Liver (tissue), 8 donors: ENCODE measurements at regions not wholly inside any gene's neighbourhood (a gene's known extent, or its start where the extent isn't known, plus 50 kb on each side); places are given as distances from the start of the nearest gene placed in this dataset.
A peak's percentile ranks its signal among the peaks of the same experiment; 100 is the strongest.

ENCODE experiments used
- DNase-seq: peaks from one replicate; pipeline ENCODE4 v3.0.0-alpha.2; 2017; ENCODE audit warnings: low spot score
- H3K27ac ChIP-seq, 2 donors: one replicate each; pipeline ENCODE4 v1.7.0; 2013; ENCODE audit warnings: inconsistent platforms in 2 of 2, low read length in 2 of 2, control low read depth in 1 of 2, low read depth in 1 of 2, mild to moderate bottlenecking in 1 of 2
- H3K27me3 ChIP-seq, 4 donors: one replicate each; pipeline versions ENCODE4 v1.6.1 to v1.7.0; 2013; ENCODE audit warnings: low read length in 3 of 4, inconsistent platforms in 1 of 4, mild to moderate bottlenecking in 1 of 4, moderate library complexity in 1 of 4; ENCODE audit not compliant: control insufficient read depth in 4 of 4, insufficient read depth in 4 of 4
- H3K36me3 ChIP-seq, 4 donors: one replicate each; pipeline versions ENCODE4 v1.6.1 to v1.7.0; 2013; ENCODE audit warnings: low read length in 3 of 4, mild to moderate bottlenecking in 3 of 4, low read depth in 1 of 4, moderate library complexity in 1 of 4; ENCODE audit not compliant: control insufficient read depth in 4 of 4, insufficient read depth in 3 of 4
- H3K4me1 ChIP-seq, 4 donors: one replicate each; pipeline versions ENCODE4 v1.6.1 to v1.7.0; 2013; ENCODE audit warnings: low read length in 3 of 4, mild to moderate bottlenecking in 3 of 4, moderate library complexity in 1 of 4; ENCODE audit not compliant: control insufficient read depth in 4 of 4, insufficient read depth in 4 of 4
- H3K4me3 ChIP-seq, 3 donors: one replicate each; pipeline versions ENCODE4 v1.6.1 to v1.7.0; 2013; ENCODE audit warnings: low read length in 3 of 3, control low read depth in 1 of 3, low read depth in 1 of 3, mild to moderate bottlenecking in 1 of 3
- H3K9ac ChIP-seq, 2 donors: one replicate each; pipeline ENCODE4 v1.7.0; 2013; ENCODE audit warnings: low read length in 2 of 2, mild to moderate bottlenecking in 2 of 2, moderate library complexity in 2 of 2, control low read depth in 1 of 2, low read depth in 1 of 2
- H3K9me3 ChIP-seq, 4 donors: one replicate each; pipeline versions ENCODE4 v1.6.1 to v1.7.0; 2013; ENCODE audit warnings: low read length in 3 of 4; ENCODE audit not compliant: control insufficient read depth in 4 of 4
- FOXA1 ChIP-seq: IDR thresholded peaks from 2 replicates; pipeline ENCODE4 v1.6.1; 2016; ENCODE audit warnings: antibody characterized with exemption
- FOXA2 ChIP-seq: IDR thresholded peaks from 2 replicates; pipeline ENCODE4 v1.6.1; 2016; ENCODE audit warnings: antibody characterized with exemption
- GABPA ChIP-seq, 2 donors: IDR thresholded peaks in 1 of 2; conservative IDR thresholded peaks in 1 of 2; 2 replicates each; pipeline ENCODE4 v1.6.1; 2016; ENCODE audit warnings: antibody characterized with exemption in 2 of 2, mild to moderate bottlenecking in 1 of 2, moderate library complexity in 1 of 2
- HNF4A ChIP-seq, 2 donors: conservative IDR thresholded peaks; 2 replicates each; pipeline ENCODE4 v1.6.1; 2016; ENCODE audit warnings: antibody characterized with exemption in 2 of 2, mild to moderate bottlenecking in 2 of 2
- JUND ChIP-seq, 2 donors: IDR thresholded peaks; 2 replicates each; pipeline ENCODE4 v1.6.1; 2016; ENCODE audit warnings: antibody characterized with exemption in 2 of 2
- NR2F2 ChIP-seq: IDR thresholded peaks from 2 replicates; pipeline ENCODE4 v1.6.1; 2016; ENCODE audit warnings: antibody characterized with exemption
- RAD21 ChIP-seq, 2 donors: IDR thresholded peaks; 2 replicates each; pipeline ENCODE4 v1.6.1; 2016; ENCODE audit warnings: antibody characterized with exemption in 2 of 2, mild to moderate bottlenecking in 2 of 2
- RXRA ChIP-seq, 2 donors: IDR thresholded peaks; 2 replicates each; pipeline ENCODE4 v1.6.1; 2017 to 2018; ENCODE audit warnings: antibody characterized with exemption in 2 of 2, mild to moderate bottlenecking in 1 of 2
- SP1 ChIP-seq: IDR thresholded peaks from 2 replicates; pipeline ENCODE4 v1.6.1; 2018; ENCODE audit warnings: antibody characterized with exemption, mild to moderate bottlenecking
- TAF1 ChIP-seq: conservative IDR thresholded peaks from 2 replicates; pipeline ENCODE4 v1.6.1; 2016; ENCODE audit warnings: antibody characterized with exemption, mild to moderate bottlenecking
- YY1 ChIP-seq: IDR thresholded peaks from 2 replicates; pipeline ENCODE4 v1.6.1; 2016; ENCODE audit warnings: antibody characterized with exemption, mild to moderate bottlenecking
- WGBS: extraction: QIAGEN DNeasy Blood & Tissue Kit; methylation state at CpG from one replicate; pipeline ENCODE4 v1.1.7; 2013; 5-methylcytosine and 5-hydroxymethylcytosine counted together
- TF ChIP-seq, protein P1 (sequence below): fragments of 150-350 bp; IDR thresholded peaks from 2 replicates; pipeline ENCODE4 v1.5.1; 2017; ENCODE audit warnings: improper control_type of control experiment, low read depth, low read length; ENCODE audit not compliant: missing input control
- TF ChIP-seq, protein P2 (sequence below): IDR thresholded peaks from 2 replicates; pipeline ENCODE4 v1.6.1; 2016; ENCODE audit warnings: antibody characterized with exemption
- TF ChIP-seq, protein P3 (sequence below): IDR thresholded peaks from 2 replicates; pipeline ENCODE4 v1.6.1; 2016; ENCODE audit warnings: antibody characterized with exemption, mild to moderate bottlenecking
- TF ChIP-seq, protein P4 (sequence below): IDR thresholded peaks from 2 replicates; pipeline ENCODE4 v1.6.1; 2016; ENCODE audit warnings: antibody characterized with exemption
- TF ChIP-seq, protein P5 (sequence below): IDR thresholded peaks from 2 replicates; pipeline ENCODE4 v1.6.1; 2016; ENCODE audit warnings: antibody characterized with exemption
- donor health status: healthy.
- donor health status: healthy.
- donor health status: healthy.
- donor health status: healthy.
- donor health status: healthy.

DNA sequence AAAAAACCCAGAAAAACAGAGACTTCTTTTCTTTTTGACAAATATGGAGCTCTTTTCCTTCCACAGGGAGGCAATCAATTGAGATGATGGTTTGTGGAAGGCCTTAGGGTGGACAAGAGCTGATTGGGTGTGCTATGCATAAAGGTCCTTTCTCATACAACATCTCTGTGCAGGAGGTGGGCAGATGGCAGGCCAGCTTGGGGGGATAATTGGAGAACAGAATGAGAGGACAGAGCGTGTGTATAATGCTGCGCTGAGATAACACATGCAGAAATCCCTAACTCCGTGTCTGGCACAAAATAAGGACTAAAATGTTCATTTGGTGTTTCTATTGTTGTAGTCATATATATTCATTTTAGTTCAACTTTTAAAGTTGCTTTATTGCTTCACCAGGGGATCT lies 159.0 kb upstream of the MEF2C start:
- TF ChIP-seq JUND (IDR thresholded peaks at IDR 0.05) (no peak), HNF4A (conservative IDR thresholded peaks at IDR 0.05) (no peak), FOXA2 (no peak), RAD21 (IDR thresholded peaks at IDR 0.05) (no peak), NR2F2 (no peak), TAF1 (no peak), FOXA1 (no peak), SP1 (no peak), YY1 (no peak), RXRA (IDR thresholded peaks at IDR 0.05) (no peak), GABPA (IDR thresholded peaks at IDR 0.05 in 1 of 2, conservative IDR thresholded peaks at IDR 0.05 in 1 of 2) (no peak)
- TF ChIP-seq, protein P1, sequence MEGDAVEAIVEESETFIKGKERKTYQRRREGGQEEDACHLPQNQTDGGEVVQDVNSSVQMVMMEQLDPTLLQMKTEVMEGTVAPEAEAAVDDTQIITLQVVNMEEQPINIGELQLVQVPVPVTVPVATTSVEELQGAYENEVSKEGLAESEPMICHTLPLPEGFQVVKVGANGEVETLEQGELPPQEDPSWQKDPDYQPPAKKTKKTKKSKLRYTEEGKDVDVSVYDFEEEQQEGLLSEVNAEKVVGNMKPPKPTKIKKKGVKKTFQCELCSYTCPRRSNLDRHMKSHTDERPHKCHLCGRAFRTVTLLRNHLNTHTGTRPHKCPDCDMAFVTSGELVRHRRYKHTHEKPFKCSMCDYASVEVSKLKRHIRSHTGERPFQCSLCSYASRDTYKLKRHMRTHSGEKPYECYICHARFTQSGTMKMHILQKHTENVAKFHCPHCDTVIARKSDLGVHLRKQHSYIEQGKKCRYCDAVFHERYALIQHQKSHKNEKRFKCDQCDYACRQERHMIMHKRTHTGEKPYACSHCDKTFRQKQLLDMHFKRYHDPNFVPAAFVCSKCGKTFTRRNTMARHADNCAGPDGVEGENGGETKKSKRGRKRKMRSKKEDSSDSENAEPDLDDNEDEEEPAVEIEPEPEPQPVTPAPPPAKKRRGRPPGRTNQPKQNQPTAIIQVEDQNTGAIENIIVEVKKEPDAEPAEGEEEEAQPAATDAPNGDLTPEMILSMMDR: no peak
- TF ChIP-seq, protein P2, sequence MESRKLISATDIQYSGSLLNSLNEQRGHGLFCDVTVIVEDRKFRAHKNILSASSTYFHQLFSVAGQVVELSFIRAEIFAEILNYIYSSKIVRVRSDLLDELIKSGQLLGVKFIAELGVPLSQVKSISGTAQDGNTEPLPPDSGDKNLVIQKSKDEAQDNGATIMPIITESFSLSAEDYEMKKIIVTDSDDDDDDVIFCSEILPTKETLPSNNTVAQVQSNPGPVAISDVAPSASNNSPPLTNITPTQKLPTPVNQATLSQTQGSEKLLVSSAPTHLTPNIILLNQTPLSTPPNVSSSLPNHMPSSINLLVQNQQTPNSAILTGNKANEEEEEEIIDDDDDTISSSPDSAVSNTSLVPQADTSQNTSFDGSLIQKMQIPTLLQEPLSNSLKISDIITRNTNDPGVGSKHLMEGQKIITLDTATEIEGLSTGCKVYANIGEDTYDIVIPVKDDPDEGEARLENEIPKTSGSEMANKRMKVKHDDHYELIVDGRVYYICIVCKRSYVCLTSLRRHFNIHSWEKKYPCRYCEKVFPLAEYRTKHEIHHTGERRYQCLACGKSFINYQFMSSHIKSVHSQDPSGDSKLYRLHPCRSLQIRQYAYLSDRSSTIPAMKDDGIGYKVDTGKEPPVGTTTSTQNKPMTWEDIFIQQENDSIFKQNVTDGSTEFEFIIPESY: no peak
- TF ChIP-seq, protein P3, sequence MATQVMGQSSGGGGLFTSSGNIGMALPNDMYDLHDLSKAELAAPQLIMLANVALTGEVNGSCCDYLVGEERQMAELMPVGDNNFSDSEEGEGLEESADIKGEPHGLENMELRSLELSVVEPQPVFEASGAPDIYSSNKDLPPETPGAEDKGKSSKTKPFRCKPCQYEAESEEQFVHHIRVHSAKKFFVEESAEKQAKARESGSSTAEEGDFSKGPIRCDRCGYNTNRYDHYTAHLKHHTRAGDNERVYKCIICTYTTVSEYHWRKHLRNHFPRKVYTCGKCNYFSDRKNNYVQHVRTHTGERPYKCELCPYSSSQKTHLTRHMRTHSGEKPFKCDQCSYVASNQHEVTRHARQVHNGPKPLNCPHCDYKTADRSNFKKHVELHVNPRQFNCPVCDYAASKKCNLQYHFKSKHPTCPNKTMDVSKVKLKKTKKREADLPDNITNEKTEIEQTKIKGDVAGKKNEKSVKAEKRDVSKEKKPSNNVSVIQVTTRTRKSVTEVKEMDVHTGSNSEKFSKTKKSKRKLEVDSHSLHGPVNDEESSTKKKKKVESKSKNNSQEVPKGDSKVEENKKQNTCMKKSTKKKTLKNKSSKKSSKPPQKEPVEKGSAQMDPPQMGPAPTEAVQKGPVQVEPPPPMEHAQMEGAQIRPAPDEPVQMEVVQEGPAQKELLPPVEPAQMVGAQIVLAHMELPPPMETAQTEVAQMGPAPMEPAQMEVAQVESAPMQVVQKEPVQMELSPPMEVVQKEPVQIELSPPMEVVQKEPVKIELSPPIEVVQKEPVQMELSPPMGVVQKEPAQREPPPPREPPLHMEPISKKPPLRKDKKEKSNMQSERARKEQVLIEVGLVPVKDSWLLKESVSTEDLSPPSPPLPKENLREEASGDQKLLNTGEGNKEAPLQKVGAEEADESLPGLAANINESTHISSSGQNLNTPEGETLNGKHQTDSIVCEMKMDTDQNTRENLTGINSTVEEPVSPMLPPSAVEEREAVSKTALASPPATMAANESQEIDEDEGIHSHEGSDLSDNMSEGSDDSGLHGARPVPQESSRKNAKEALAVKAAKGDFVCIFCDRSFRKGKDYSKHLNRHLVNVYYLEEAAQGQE: no peak
- TF ChIP-seq, protein P4, sequence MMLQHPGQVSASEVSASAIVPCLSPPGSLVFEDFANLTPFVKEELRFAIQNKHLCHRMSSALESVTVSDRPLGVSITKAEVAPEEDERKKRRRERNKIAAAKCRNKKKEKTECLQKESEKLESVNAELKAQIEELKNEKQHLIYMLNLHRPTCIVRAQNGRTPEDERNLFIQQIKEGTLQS: no peak
- TF ChIP-seq, protein P5, sequence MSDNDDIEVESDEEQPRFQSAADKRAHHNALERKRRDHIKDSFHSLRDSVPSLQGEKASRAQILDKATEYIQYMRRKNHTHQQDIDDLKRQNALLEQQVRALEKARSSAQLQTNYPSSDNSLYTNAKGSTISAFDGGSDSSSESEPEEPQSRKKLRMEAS: no peak

DNA sequence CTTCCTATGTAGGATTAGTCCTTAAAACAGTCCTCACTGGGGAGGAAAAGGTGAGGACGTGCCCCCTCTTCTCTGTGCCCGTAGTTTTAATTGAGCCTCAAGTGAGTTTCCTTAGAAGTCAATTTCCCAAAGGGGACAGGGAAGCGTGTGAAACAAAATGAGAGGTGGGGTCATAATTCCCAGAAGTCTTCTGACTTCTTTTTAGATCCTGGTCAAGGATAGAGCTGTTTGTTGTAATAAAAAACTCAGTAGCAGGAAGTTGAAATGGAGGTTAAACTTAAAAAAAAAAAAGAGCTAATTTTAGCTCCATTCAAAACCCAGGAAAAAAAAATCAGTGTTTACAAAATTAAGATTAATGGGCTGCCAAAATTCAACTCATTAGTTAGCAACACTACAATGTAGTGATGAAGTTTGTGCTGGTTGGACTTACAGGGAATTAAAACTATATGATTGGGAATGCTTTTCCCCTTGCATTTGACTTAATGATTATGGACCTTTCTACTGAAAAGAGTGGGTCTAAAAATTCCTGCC lies 158.3 kb upstream of the MEF2C start:
- H3K9me3 ChIP-seq: no peaks in the 10 kb centered on the region
- no peak overlapping the region for H3K27ac ChIP-seq
- DNase-seq: no peak
- no peaks in the 10 kb centered on the region for H3K36me3 ChIP-seq
- H3K4me1 ChIP-seq: no peaks in the 10 kb centered on the region
- H3K4me3 ChIP-seq: no peak overlapping the region
- no peaks in the 10 kb centered on the region for H3K27me3 ChIP-seq
- no peak overlapping the region for H3K9ac ChIP-seq
- 67% methylated on average over 3 of the region's 3 CpGs for WGBS
- TF ChIP-seq, protein P1: no peak
- TF ChIP-seq RXRA (IDR thresholded peaks at IDR 0.05) (peak; percentile 5 to 10), TAF1 (no peak)

More for the DNA sequence above, 159.0 kb upstream of the MEF2C start:
- Histone ChIP-seq H3K4me3 (no peak overlapping the region), H3K36me3 (no peaks in the 10 kb centered on the region), H3K9ac (no peak overlapping the region), H3K27ac (no peak overlapping the region), H3K4me1 (no peaks in the 10 kb centered on the region), H3K27me3 (no peaks in the 10 kb centered on the region), H3K9me3 (no peaks in the 10 kb centered on the region)
- DNase-seq: no peak
- WGBS: 91% methylated on average over 3 of the region's 3 CpGs
